KMS-11 (cell line): ENCODE measurements at regions not wholly inside any gene's neighbourhood (a gene's known extent, or its start where the extent isn't known, plus 50 kb on each side); places are given as distances from the start of the nearest gene placed in this dataset.
"Not testable (repeated sequence)": the region's sequence is repeated elsewhere in the genome, so short reads cannot be mapped to it uniquely, and the experiment has no call there.

Experiments
- H2AFZ ChIP-seq: fragments of 200-600 bp; sonication (generic); 2 replicates; pipeline ENCODE4 v1.6.1; 2016; ENCODE audit warnings: antibody characterized with exemption, mixed run types, low read depth
- H3K27ac ChIP-seq: fragments of 200-600 bp; sonication (generic); 2 replicates; pipeline ENCODE4 v1.6.1; 2016; ENCODE audit warnings: mild to moderate bottlenecking, mixed run types
- H3K27me3 ChIP-seq: fragments of 200-600 bp; sonication (generic); 2 replicates; pipeline ENCODE4 v1.6.1; 2017; ENCODE audit warnings: mild to moderate bottlenecking, low read depth, mixed run types, moderate library complexity; ENCODE audit not compliant: insufficient read depth
- H3K36me3 ChIP-seq: fragments of 200-600 bp; sonication (generic); 2 replicates; pipeline ENCODE4 v1.6.1; 2017; ENCODE audit warnings: mild to moderate bottlenecking, mixed run types; ENCODE audit not compliant: insufficient read depth
- H3K4me1 ChIP-seq: fragments of 200-600 bp; sonication (generic); 2 replicates; pipeline ENCODE4 v1.6.1; 2016; ENCODE audit warnings: mild to moderate bottlenecking, low read depth, mixed run types; ENCODE audit not compliant: poor library complexity, severe bottlenecking
- H3K4me2 ChIP-seq: fragments of 200-600 bp; sonication (generic); 2 replicates; pipeline ENCODE4 v1.7.0; 2016; ENCODE audit warnings: mild to moderate bottlenecking, mixed run types
- H3K4me3 ChIP-seq: fragments of 200-600 bp; sonication (generic); IDR thresholded peaks from 2 replicates; pipeline ENCODE4 v1.6.1; 2017; ENCODE audit warnings: low read depth, low read length, mixed read lengths; ENCODE audit not compliant: insufficient read depth
- H3K79me2 ChIP-seq: fragments of 200-600 bp; sonication (generic); 2 replicates; pipeline ENCODE4 v1.6.1; 2016; ENCODE audit warnings: low read depth, mixed run types; ENCODE audit not compliant: insufficient read depth
- H3K9ac ChIP-seq: fragments of 200-600 bp; sonication (generic); 2 replicates; pipeline ENCODE4 v1.6.1; 2016; ENCODE audit warnings: mild to moderate bottlenecking, mixed run types
- H4K20me1 ChIP-seq: fragments of 200-600 bp; sonication (generic); 2 replicates; pipeline ENCODE4 v1.6.1; 2016; ENCODE audit warnings: mild to moderate bottlenecking, mixed run types; ENCODE audit not compliant: insufficient read depth
- CTCF ChIP-seq: fragments of 200-600 bp; sonication (generic); conservative IDR thresholded peaks from 2 replicates; pipeline ENCODE4 v1.6.1; 2017; ENCODE audit warnings: low read depth, mild to moderate bottlenecking, antibody characterized with exemption, low read length, moderate library complexity, mixed read lengths

DNA sequence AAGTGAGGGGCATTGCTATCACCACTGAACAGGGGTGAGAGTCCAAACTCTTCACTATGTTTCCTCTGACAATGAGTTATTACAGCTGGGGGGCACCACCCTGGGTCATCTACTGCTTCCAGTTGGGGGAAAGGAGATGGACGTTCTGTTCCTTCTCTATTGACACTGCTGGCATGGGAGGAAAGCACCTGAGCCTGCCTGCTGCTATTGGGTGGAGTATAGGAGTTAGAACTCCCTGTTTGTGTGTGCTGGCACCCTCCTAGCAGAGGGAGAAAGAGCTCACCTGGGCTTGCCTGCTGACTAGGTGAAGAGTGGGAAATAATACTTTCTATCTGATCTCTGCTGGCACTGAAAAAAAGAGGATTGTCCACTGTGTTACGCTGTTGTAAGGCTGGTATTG is 163.8 kb downstream of the MSN start:
- no peak for TF ChIP-seq CTCF
- Histone ChIP-seq H3K27me3 (no peaks in the 10 kb centered on the region), H2AFZ (no peak overlapping the region), H3K4me1 (no peaks in the 10 kb centered on the region), H3K79me2 (no peaks in the 10 kb centered on the region), H3K27ac (no peak overlapping the region), H3K9ac (no peak overlapping the region), H3K4me3 (no peak overlapping the region), H3K4me2 (no peak overlapping the region), H3K36me3 (no peaks in the 10 kb centered on the region), H4K20me1 (no peaks in the 10 kb centered on the region)

GRCh38 chrX:65828599-65828998 is 161.1 kb downstream of the MSN start:
- Histone ChIP-seq H4K20me1 (no peaks in the 10 kb centered on the region), H3K4me3 (no peak overlapping the region), H3K36me3 (no peaks in the 10 kb centered on the region), H3K4me1 (no peaks in the 10 kb centered on the region), H3K27me3 (no peaks in the 10 kb centered on the region), H3K27ac (no peak overlapping the region), H3K4me2 (no peak overlapping the region), H2AFZ (no peak overlapping the region), H3K9ac (no peak overlapping the region), H3K79me2 (no peaks in the 10 kb centered on the region)
- no peak for TF ChIP-seq CTCF

DNA sequence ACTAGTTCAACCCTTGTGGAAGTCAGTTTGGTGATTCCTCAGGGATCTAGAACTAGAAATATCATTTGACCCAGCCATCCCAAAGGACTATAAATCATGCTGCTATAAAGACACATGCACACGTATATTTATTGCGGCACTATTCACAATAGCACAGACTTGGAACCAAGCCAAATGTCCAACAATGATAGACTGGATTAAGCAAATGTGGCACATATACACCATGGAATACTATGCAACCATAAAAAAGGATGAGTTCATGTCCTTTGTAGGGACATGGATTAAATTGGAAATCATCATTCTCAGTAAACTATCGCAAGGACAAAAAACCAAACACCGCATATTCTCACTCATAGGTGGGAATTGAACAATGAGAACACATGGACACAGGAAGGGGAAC is 157.8 kb downstream of the MSN start:
- H3K4me2 ChIP-seq, H3K27me3 ChIP-seq, H3K4me3 ChIP-seq, H3K9ac ChIP-seq, H3K27ac ChIP-seq, H3K36me3 ChIP-seq, H3K4me1 ChIP-seq, H4K20me1 ChIP-seq, H3K79me2 ChIP-seq, H2AFZ ChIP-seq: not testable (repeated sequence)

DNA sequence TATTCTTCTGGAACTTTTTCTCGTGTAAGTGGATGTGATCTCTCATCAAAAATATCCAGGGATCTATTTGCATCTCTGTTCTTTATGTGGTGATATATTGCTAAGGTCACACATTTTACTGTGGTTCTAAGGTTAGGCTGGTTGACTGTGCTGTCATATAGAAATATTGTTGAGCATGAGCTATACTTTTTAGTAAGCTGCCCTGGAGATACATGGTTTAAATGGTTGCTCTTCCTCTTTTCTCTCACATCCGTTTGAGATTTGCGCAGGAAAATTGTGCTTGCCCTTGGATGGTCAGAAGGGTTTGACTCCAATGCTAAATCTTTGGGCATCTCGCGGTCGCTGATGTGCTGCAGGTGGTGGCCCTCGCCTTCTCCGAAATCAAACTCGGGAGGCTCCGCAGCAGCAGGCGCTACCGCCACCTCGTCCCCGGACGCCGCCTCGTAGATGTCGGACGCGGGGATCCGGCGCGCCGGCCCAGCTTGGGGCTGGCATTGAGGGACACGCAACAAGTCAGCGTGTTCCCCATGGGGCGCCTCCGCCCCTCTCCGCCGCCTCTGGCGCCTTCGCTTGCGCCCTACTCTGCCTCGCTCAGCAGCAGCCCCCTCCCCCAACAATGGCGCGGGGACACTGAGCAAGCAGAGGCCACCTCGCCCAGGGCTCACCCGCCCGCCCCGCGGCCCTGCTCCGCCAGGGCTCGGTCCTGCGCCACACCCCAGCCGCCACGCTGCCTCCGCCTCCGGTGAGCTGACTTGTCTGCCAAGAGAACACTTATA is 154.5 kb downstream of the MSN start:
- TF ChIP-seq CTCF, result no peak
- no peaks in the 10 kb centered on the region for H3K36me3 ChIP-seq
- no peak overlapping the region for H3K27ac ChIP-seq
- H4K20me1 ChIP-seq, result no peaks in the 10 kb centered on the region
- H2AFZ ChIP-seq, result no peak overlapping the region
- H3K4me3 ChIP-seq, result no peak overlapping the region
- H3K4me2 ChIP-seq, result no peak overlapping the region
- peaks cover 3% of the 10 kb centered on the region for H3K4me1 ChIP-seq
- H3K79me2 ChIP-seq, result no peaks in the 10 kb centered on the region
- no peak overlapping the region for H3K9ac ChIP-seq
- no peaks in the 10 kb centered on the region for H3K27me3 ChIP-seq

DNA sequence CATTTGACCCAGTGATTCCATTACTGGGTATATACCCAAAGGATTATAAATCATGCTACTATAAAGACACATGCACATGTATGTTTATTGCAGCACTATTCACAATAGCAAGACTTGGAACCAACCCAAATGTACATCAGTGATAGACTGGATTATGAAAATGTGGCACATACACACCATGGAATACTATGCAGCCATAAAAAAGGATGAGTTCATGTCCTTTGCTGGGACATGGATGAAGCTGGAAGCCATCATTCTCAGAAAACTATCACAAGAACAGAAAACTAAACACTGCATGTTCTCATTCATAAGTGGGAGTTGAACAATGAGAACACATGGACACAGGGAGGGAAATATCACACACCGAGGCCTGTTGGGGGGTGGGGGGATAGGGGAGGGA is 152.5 kb downstream of the MSN start:
- not testable (repeated sequence) for H3K36me3 ChIP-seq, H4K20me1 ChIP-seq, H2AFZ ChIP-seq, H3K4me3 ChIP-seq, H3K9ac ChIP-seq, H3K79me2 ChIP-seq, H3K27me3 ChIP-seq, H3K4me1 ChIP-seq, H3K27ac ChIP-seq, H3K4me2 ChIP-seq
